ENCODE measurements at regions not wholly inside any gene's neighbourhood (a gene's known extent, or its start where the extent isn't known, plus 50 kb on each side); places are given as distances from the start of the nearest gene placed in this dataset.

DNA sequence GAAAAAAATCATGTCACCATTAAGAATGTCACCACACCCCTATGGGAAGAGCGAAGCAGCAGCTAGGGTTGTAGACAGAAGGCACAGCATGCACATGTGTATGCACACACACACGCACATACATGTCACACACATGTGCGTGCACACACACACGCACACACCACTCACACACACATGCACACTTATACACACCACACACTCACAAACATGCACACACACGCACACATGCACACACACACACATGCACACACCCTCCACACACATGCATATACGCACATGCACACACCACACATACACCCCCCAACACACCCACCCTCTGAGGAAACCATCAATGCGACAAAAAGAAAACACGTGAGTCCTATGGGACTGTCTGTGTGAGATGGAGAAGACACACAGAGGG is 205.4 kb downstream of the ENGASE start:
- TF ChIP-seq, protein P1, sequence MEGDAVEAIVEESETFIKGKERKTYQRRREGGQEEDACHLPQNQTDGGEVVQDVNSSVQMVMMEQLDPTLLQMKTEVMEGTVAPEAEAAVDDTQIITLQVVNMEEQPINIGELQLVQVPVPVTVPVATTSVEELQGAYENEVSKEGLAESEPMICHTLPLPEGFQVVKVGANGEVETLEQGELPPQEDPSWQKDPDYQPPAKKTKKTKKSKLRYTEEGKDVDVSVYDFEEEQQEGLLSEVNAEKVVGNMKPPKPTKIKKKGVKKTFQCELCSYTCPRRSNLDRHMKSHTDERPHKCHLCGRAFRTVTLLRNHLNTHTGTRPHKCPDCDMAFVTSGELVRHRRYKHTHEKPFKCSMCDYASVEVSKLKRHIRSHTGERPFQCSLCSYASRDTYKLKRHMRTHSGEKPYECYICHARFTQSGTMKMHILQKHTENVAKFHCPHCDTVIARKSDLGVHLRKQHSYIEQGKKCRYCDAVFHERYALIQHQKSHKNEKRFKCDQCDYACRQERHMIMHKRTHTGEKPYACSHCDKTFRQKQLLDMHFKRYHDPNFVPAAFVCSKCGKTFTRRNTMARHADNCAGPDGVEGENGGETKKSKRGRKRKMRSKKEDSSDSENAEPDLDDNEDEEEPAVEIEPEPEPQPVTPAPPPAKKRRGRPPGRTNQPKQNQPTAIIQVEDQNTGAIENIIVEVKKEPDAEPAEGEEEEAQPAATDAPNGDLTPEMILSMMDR (IDR thresholded peaks at IDR 0.05): no peak
- TF ChIP-seq POLR2A (IDR thresholded peaks at IDR 0.05): no peak
